ENCODE measurements at regions not wholly inside any gene's neighbourhood (a gene's known extent, or its start where the extent isn't known, plus 50 kb on each side); places are given as distances from the start of the nearest gene placed in this dataset.
A peak's percentile ranks its signal among the peaks of the same experiment; 100 is the strongest.

DNA sequence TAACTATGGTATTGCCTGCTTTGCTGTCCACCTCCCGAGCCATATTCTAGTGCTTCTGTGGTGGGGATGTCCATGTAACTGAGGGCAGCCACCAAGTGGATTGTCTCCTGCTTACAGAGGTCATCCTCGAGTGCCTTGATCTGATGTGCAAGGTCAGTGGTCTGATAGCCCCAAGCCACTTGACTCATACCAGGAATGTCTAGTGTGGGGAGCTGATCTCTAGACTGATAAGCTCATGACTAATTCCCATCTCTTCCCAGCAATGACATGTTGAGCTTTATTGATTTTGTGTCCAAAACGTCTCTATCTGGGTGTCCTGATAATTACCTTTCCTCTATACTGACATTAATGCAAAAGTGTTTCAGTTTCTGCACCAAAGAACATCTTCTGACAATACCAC, 168.4 kb upstream of the WDR1 start:
- H3K4me3 ChIP-seq (ENCODE audit: low read depth, low read length): no peak overlapping the region
- peak; percentile 20 to 55 for DNase-seq
- H3K4me1 Mint-ChIP-seq (ENCODE audit: low read depth, unreplicated experiment): peaks cover 11% of the 10 kb centered on the region
- no peak overlapping the region for H3K27ac Mint-ChIP-seq (ENCODE audit: unreplicated experiment)
- BruUV-seq (replicated peaks): no TSS peak
- no peaks in the 10 kb centered on the region for H3K36me3 Mint-ChIP-seq (ENCODE audit: insufficient read depth, unreplicated experiment)
- CTCF ChIA-PET: no interaction called here
- no peak overlapping the region for H3K4me3 Mint-ChIP-seq (ENCODE audit: unreplicated experiment)
- no peaks in the 10 kb centered on the region for H3K27me3 ChIP-seq (replicated peaks; ENCODE audit: control insufficient read depth, insufficient read depth, low read length)
- H3K27me3 Mint-ChIP-seq (ENCODE audit: insufficient read depth, unreplicated experiment): no peaks in the 10 kb centered on the region
- POLR2A ChIA-PET: no interaction called here
- no peaks in the 10 kb centered on the region for H3K36me3 ChIP-seq (ENCODE audit: control insufficient read depth, insufficient read depth, low read length)
- intact Hi-C loops (cut with micrococcal nuclease; ENCODE audit: unreplicated experiment): no loop called here
- TF ChIP-seq, protein P1, sequence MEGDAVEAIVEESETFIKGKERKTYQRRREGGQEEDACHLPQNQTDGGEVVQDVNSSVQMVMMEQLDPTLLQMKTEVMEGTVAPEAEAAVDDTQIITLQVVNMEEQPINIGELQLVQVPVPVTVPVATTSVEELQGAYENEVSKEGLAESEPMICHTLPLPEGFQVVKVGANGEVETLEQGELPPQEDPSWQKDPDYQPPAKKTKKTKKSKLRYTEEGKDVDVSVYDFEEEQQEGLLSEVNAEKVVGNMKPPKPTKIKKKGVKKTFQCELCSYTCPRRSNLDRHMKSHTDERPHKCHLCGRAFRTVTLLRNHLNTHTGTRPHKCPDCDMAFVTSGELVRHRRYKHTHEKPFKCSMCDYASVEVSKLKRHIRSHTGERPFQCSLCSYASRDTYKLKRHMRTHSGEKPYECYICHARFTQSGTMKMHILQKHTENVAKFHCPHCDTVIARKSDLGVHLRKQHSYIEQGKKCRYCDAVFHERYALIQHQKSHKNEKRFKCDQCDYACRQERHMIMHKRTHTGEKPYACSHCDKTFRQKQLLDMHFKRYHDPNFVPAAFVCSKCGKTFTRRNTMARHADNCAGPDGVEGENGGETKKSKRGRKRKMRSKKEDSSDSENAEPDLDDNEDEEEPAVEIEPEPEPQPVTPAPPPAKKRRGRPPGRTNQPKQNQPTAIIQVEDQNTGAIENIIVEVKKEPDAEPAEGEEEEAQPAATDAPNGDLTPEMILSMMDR (IDR thresholded peaks at IDR 0.05; ENCODE audit: insufficient read depth in 1 of 2, low read depth in 1 of 2, low read length in 1 of 2, severe bottlenecking in 1 of 2, unreplicated experiment in 1 of 2): no peak
- H3K9me3 Mint-ChIP-seq (ENCODE audit: unreplicated experiment): no peaks in the 10 kb centered on the region
- H3K4me1 ChIP-seq: peaks cover 30% of the 10 kb centered on the region
- H3K9me3 ChIP-seq: peaks cover 11% of the 10 kb centered on the region

DNA sequence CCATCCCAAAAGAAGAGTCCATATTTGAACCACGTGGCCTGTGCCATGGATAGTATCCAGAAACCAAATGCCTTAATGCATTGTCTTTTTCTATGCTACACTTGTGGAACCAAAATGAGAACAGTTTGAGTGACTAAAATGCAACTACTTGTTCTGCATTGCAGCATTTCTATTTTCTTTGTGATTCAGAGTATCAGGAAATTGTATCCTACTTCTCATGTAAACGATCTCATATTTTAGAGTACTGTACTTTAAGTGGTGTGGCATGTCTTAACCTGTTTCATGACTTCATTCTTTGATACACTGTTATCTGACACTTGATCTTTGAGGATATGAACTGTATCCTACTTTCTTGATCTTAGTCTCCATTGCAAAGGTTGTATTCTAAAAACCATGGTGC, 167.2 kb upstream of the WDR1 start:
- Mint-ChIP-seq H3K27ac (ENCODE audit: unreplicated experiment) (no peak overlapping the region), H3K36me3 (ENCODE audit: insufficient read depth, unreplicated experiment) (no peaks in the 10 kb centered on the region), H3K4me1 (ENCODE audit: low read depth, unreplicated experiment) (peaks cover 11% of the 10 kb centered on the region), H3K9me3 (ENCODE audit: unreplicated experiment) (no peaks in the 10 kb centered on the region), H3K27me3 (ENCODE audit: insufficient read depth, unreplicated experiment) (no peaks in the 10 kb centered on the region), H3K4me3 (ENCODE audit: unreplicated experiment) (no peak overlapping the region)
- H3K27me3 ChIP-seq (replicated peaks; ENCODE audit: control insufficient read depth, insufficient read depth, low read length): no peaks in the 10 kb centered on the region
- TF ChIP-seq, protein P1 (IDR thresholded peaks at IDR 0.05; ENCODE audit: insufficient read depth in 1 of 2, low read depth in 1 of 2, low read length in 1 of 2, severe bottlenecking in 1 of 2, unreplicated experiment in 1 of 2): no peak
- ChIA-PET CTCF (no interaction called here), POLR2A (no interaction called here)
- BruUV-seq (replicated peaks): no TSS peak
- H3K4me3 ChIP-seq (ENCODE audit: low read depth, low read length): no peak overlapping the region
- no peaks in the 10 kb centered on the region for H3K36me3 ChIP-seq (ENCODE audit: control insufficient read depth, insufficient read depth, low read length)
- intact Hi-C loops (cut with micrococcal nuclease; ENCODE audit: unreplicated experiment): no loop called here
- H3K4me1 ChIP-seq: peaks cover 30% of the 10 kb centered on the region
- DNase-seq: no peak
- H3K9me3 ChIP-seq: peaks cover 11% of the 10 kb centered on the region

DNA sequence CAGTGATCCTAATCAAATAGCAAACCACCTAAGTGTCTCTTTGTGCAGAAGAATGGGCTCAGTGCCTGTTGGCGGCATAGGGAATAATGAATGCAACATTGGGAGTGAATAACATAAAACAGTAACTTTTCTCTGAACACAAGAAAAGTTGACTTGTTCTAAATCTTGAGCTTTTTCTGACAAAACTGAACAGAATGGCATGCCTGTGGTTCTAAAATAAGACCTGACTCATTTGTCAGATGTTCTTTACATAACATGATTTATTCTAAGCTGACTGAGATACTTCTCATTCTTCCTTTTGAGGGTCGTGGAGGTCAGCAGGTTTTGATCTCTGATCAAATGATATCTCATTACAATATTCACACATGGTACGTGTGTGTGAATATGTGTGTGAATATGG, 165.4 kb upstream of the WDR1 start:
- intact Hi-C loops (cut with micrococcal nuclease; ENCODE audit: unreplicated experiment): no loop called here
- no peaks in the 10 kb centered on the region for H3K36me3 Mint-ChIP-seq (ENCODE audit: insufficient read depth, unreplicated experiment)
- H3K9me3 ChIP-seq: peaks cover 11% of the 10 kb centered on the region
- H3K27me3 ChIP-seq (replicated peaks; ENCODE audit: control insufficient read depth, insufficient read depth, low read length): no peaks in the 10 kb centered on the region
- DNase-seq: no peak
- no peaks in the 10 kb centered on the region for H3K9me3 Mint-ChIP-seq (ENCODE audit: unreplicated experiment)
- H3K4me3 Mint-ChIP-seq (ENCODE audit: unreplicated experiment): no peak overlapping the region
- ChIA-PET CTCF (no interaction called here), POLR2A (no interaction called here)
- peaks cover 11% of the 10 kb centered on the region for H3K4me1 Mint-ChIP-seq (ENCODE audit: low read depth, unreplicated experiment)
- H3K36me3 ChIP-seq (ENCODE audit: control insufficient read depth, insufficient read depth, low read length): no peaks in the 10 kb centered on the region
- TF ChIP-seq, protein P1 (IDR thresholded peaks at IDR 0.05; ENCODE audit: insufficient read depth in 1 of 2, low read depth in 1 of 2, low read length in 1 of 2, severe bottlenecking in 1 of 2, unreplicated experiment in 1 of 2): no peak
- no TSS peak for BruUV-seq (replicated peaks)
- no peak overlapping the region for H3K27ac Mint-ChIP-seq (ENCODE audit: unreplicated experiment)
- H3K4me3 ChIP-seq (ENCODE audit: low read depth, low read length): no peak overlapping the region
- no peaks in the 10 kb centered on the region for H3K27me3 Mint-ChIP-seq (ENCODE audit: insufficient read depth, unreplicated experiment)
- peaks cover 30% of the 10 kb centered on the region for H3K4me1 ChIP-seq

All from Caco-2 (cell line).